ENCODE measurements at regions not wholly inside any gene's neighbourhood (a gene's known extent, or its start where the extent isn't known, plus 50 kb on each side); places are given as distances from the start of the nearest gene placed in this dataset.

GRCh38 chr5:56450766-56451165, 217.6 kb upstream of the ANKRD55 start:
- no peak for DNase-seq

- no peak for DNase-seq
Observed at GRCh38 chr5:56449071-56449640, 216.0 kb upstream of the ANKRD55 start.

GRCh38 chr5:56447656-56448055, 214.5 kb upstream of the ANKRD55 start:
- no peak for DNase-seq

- DNase-seq, result no peak
Observed at GRCh38 chr5:56447232-56447631, 214.1 kb upstream of the ANKRD55 start.

- no peak for DNase-seq
Observed at GRCh38 chr5:56446728-56447127, 213.6 kb upstream of the ANKRD55 start.

GRCh38 chr5:56443826-56444225, 210.7 kb upstream of the ANKRD55 start:
- DNase-seq, result no peak

GRCh38 chr5:56440871-56441740, 208.0 kb upstream of the ANKRD55 start:
- no peak for DNase-seq

GRCh38 chr5:56434986-56435385, 201.9 kb upstream of the ANKRD55 start:
- DNase-seq, result no peak

GRCh38 chr5:56433039-56433617, 200.0 kb upstream of the ANKRD55 start:
- DNase-seq, result no peak

GRCh38 chr5:56432321-56432720, 199.2 kb upstream of the ANKRD55 start:
- no peak for DNase-seq

- no peak for DNase-seq
Observed at GRCh38 chr5:56430422-56430821, 197.3 kb upstream of the ANKRD55 start.

GRCh38 chr5:56429110-56429561, 196.0 kb upstream of the ANKRD55 start:
- DNase-seq, result no peak

GRCh38 chr5:56426693-56427092, 193.6 kb upstream of the ANKRD55 start:
- no peak for DNase-seq

- DNase-seq, result no peak
Observed at GRCh38 chr5:56422076-56422762, 189.1 kb upstream of the ANKRD55 start.

- DNase-seq, result no peak
Observed at GRCh38 chr5:56421246-56422075, 188.3 kb upstream of the ANKRD55 start.

- DNase-seq, result no peak
Observed at GRCh38 chr5:56420323-56420722, 187.2 kb upstream of the ANKRD55 start.

GRCh38 chr5:56419667-56420066, 186.5 kb upstream of the ANKRD55 start:
- DNase-seq, result no peak

- no peak for DNase-seq
Observed at GRCh38 chr5:56415356-56415765, 182.2 kb upstream of the ANKRD55 start.

- no peak for DNase-seq
Observed at GRCh38 chr5:56414066-56414465, 180.9 kb upstream of the ANKRD55 start.

- no peak for DNase-seq
Observed at GRCh38 chr5:56413546-56413945, 180.4 kb upstream of the ANKRD55 start.

GRCh38 chr5:56412601-56413379, 179.7 kb upstream of the ANKRD55 start:
- no peak for DNase-seq

- no peak for DNase-seq
Observed at GRCh38 chr5:56410696-56411095, 177.6 kb upstream of the ANKRD55 start.

Data from NCI-H1105 treated with DMSO at 0.1 percent for 48 hours (cell line).